Esophagus squamous epithelium (tissue), 4 donors: ENCODE measurements at regions not wholly inside any gene's neighbourhood (a gene's known extent, or its start where the extent isn't known, plus 50 kb on each side); places are given as distances from the start of the nearest gene placed in this dataset.

Source experiments
- POLR2A ChIP-seq, 4 donors: fragments of 450-650 bp; IDR thresholded peaks; one replicate each; pipeline ENCODE4 v1.6.1; 2017; ENCODE audit warnings: antibody characterized with exemption in 4 of 4, mild to moderate bottlenecking in 4 of 4, moderate library complexity in 3 of 4
- TF ChIP-seq, protein P1 (sequence below), 6 experiments: fragments of 450-650 bp in 4 of 6; fragments of 200-600 bp in 2 of 6; sonication (generic) in 2 of 6; IDR thresholded peaks; one replicate each; pipeline ENCODE4 v1.5.1; 2016 to 2019; ENCODE audit warnings: antibody characterized with exemption in 6 of 6, mild to moderate bottlenecking in 4 of 6, moderate library complexity in 4 of 6

DNA sequence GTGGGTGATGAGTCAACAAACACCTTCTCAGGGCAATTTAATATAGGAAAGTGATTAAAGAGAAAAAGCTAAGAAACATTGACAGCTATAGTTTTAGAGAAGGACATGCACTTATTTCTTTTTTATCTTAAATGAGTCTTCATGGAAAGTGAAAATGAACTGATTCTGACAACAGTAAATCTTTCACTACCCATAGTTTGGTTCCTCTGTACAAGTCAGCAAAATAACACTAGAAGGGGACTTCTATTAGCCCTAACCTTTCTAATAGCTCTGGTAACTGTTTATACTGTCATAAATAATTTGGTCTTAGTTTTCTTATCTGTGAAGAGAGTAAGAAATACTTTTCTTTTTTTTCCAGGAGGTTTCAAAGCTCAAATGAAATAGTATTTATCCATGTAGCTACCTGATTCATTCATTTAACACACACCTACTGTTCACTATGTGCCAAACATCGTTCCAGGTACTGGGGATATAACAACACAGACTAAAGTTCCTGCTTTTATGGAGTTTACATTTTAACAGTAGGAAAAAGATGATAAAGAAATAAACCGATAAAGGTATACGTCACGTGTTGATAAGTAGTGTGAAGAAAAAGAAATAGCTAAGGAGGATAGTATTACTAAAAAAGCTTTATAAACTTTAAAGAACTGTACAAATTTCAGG, 148.2 kb downstream of the PCSK1 start:
- TF ChIP-seq, protein P1, sequence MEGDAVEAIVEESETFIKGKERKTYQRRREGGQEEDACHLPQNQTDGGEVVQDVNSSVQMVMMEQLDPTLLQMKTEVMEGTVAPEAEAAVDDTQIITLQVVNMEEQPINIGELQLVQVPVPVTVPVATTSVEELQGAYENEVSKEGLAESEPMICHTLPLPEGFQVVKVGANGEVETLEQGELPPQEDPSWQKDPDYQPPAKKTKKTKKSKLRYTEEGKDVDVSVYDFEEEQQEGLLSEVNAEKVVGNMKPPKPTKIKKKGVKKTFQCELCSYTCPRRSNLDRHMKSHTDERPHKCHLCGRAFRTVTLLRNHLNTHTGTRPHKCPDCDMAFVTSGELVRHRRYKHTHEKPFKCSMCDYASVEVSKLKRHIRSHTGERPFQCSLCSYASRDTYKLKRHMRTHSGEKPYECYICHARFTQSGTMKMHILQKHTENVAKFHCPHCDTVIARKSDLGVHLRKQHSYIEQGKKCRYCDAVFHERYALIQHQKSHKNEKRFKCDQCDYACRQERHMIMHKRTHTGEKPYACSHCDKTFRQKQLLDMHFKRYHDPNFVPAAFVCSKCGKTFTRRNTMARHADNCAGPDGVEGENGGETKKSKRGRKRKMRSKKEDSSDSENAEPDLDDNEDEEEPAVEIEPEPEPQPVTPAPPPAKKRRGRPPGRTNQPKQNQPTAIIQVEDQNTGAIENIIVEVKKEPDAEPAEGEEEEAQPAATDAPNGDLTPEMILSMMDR (IDR thresholded peaks at IDR 0.05), result no peak
- no peak for TF ChIP-seq POLR2A (IDR thresholded peaks at IDR 0.05)
